ENCODE measurements at regions not wholly inside any gene's neighbourhood (a gene's known extent, or its start where the extent isn't known, plus 50 kb on each side); places are given as distances from the start of the nearest gene placed in this dataset.
"Not testable (repeated sequence)": the region's sequence is repeated elsewhere in the genome, so short reads cannot be mapped to it uniquely, and the experiment has no call there.

GRCh38 chr6:50936277-50936681 is 117.6 kb downstream of the TFAP2B start:
- TF ChIP-seq POLR2A (IDR thresholded peaks at IDR 0.05; ENCODE audit: low read length) (no peak), GATA1 (IDR thresholded peaks at IDR 0.05; ENCODE audit: low read depth, low read length) (no peak)
- DNase-seq: no peak

- no peak for DNase-seq
- TF ChIP-seq POLR2A (IDR thresholded peaks at IDR 0.05; ENCODE audit: low read length) (no peak), GATA1 (IDR thresholded peaks at IDR 0.05; ENCODE audit: low read depth, low read length) (no peak)
These were observed 121.3 kb downstream of the TFAP2B start for GRCh38 chr6:50939931-50940330.

- TF ChIP-seq GATA1 (IDR thresholded peaks at IDR 0.05; ENCODE audit: low read depth, low read length) (no peak), POLR2A (IDR thresholded peaks at IDR 0.05; ENCODE audit: low read length) (no peak)
- DNase-seq: no peak
These were observed 127.1 kb downstream of the TFAP2B start for GRCh38 chr6:50945789-50946188.

DNA sequence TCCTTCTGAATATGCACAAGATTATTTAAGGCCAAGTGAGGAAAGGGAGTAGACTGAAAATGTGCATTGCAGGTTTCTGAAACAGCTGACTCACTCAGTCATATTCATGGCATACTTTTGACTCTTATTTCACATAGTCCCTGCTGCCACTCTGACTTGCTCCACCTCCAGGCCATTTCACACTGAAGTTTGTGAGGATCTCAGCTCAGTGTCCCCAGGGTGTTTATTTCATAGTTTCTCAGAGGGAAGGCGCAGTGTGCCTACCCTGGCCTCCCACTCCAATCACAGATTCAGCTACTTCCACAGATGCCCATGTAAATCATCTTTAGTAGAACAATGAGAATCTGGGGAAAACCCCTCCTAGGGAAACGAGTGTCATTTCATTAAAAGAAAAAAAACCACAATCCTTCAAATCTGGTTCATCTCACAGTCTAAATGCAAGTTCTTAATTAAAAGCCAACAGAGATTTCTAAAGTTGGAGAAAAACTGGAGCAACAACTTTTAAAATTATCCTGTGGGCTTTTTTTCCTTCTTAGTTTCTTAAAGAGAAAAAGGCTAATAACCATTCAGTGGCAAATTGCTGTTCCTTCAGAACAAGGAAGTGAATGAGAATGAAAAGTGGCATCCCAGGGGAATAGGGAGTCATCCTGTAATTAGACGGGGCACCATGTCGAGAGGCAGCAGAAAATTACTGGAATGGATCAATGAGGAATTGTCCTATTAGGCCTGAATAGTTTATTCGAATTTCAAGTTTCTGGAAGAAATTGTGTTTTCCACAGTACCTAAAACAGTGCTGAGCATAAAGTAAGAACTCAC is 133.6 kb downstream of the TFAP2B start:
- TF ChIP-seq POLR2A (IDR thresholded peaks at IDR 0.05; ENCODE audit: low read length): no peak
- TF ChIP-seq GATA1 (IDR thresholded peaks at IDR 0.05; ENCODE audit: low read depth, low read length): no peak
- DNase-seq: peak in 1 of 2 experiments; percentile 22

DNA sequence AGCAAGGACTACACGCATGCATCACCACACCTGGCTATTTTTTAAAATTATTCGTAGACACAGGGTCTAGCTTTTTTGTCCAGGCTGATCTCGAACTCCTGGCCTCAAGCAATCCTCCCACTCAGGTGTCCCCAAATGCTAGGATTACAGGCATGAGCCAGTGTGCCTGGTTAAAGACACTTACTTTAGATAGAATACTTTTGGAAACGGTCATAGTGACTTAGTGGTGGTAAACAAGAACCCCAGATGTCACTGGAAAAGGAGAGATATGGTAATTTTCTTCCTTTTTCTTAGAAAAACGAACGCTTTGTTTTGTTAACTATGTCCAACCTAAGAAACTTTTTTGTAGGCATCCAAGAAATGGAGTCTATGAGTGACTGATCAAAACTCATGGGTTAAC is 137.3 kb downstream of the TFAP2B start:
- TF ChIP-seq POLR2A (IDR thresholded peaks at IDR 0.05; ENCODE audit: low read length): no peak
- TF ChIP-seq GATA1 (IDR thresholded peaks at IDR 0.05; ENCODE audit: low read depth, low read length): no peak
- DNase-seq: no peak

GRCh38 chr6:50958148-50958697 is 139.6 kb downstream of the TFAP2B start:
- DNase-seq: no peak
- TF ChIP-seq GATA1 (IDR thresholded peaks at IDR 0.05; ENCODE audit: low read depth, low read length): no peak
- TF ChIP-seq POLR2A (IDR thresholded peaks at IDR 0.05; ENCODE audit: low read length): no peak

- DNase-seq: peak; percentile 82 to 92
These were observed 140.5 kb downstream of the TFAP2B start for GRCh38 chr6:50959081-50959641.

DNA sequence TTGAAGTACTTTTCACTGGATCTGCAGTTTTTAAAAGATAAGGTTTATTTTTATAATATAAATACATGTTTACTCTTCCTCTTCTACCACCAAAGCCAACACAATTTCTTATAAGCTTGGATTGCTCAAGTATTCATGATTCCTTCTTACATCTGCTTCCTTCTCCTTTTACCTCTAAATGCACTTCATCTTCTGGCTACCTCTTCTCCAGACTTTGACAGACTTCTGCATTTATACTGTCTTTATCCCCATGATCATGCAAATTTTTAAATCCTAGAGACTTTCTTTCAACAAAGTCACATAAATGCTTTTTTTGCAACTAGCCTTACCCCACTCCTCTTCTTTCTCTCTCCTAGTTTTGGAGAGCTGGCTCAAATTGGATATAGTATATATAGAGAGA is 142.9 kb downstream of the TFAP2B start:
- DNase-seq: no peak
- TF ChIP-seq GATA1 (IDR thresholded peaks at IDR 0.05; ENCODE audit: low read depth, low read length): no peak
- no peak for TF ChIP-seq POLR2A (IDR thresholded peaks at IDR 0.05; ENCODE audit: low read length)

More at GRCh38 chr6:50959081-50959641, 140.5 kb downstream of the TFAP2B start:
- no peak for TF ChIP-seq POLR2A (IDR thresholded peaks at IDR 0.05; ENCODE audit: low read length)
- no peak for TF ChIP-seq GATA1 (IDR thresholded peaks at IDR 0.05; ENCODE audit: low read depth, low read length)

DNA sequence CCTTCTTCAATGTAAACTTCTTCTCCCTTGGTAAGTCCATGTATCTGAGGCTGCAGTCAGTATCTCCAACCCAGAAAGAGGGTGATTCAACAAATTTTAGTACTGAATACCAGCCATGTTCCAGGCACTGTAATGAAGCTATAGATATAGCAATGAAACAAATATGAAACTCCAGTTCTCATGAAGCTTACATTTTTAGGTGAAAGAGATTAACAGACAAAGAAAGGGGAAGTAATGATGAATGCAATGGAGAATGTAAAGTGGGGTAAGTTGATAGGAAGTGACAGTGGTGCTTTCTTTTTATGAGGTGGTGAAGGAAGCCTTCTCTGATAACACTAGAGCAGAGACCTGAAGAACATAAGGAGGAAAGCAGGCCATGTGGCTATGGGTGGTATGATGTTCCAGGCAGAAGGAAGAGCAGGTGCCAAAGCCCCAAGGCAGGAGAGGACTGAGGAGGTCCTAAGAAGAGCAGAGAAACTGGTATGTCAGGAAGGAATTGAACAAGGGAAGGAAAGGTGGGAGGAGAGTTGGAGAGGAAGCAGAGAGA is 143.6 kb downstream of the TFAP2B start:
- DNase-seq: peak; percentile 9 to 19
- TF ChIP-seq POLR2A (IDR thresholded peaks at IDR 0.05; ENCODE audit: low read length) (no peak), GATA1 (IDR thresholded peaks at IDR 0.05; ENCODE audit: low read depth, low read length) (no peak)

DNA sequence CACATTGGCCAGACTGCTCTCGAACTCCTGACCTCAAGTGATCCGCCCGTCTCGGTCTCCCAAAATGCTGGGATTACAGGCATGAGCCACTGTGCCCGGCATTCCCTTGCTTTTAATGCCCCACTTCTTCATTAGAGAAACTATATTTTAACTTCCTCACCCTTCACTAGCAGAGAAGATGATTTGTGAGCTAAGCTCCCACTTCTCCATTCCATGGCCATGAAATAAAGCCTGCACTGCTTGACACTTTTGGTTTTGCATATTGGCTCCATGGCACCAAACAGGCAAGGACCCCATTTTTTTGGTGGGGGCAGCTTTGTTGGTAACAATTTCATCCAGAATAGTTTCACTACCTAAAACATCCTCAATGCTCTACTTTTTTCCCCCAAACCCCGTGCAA is 145.3 kb downstream of the TFAP2B start:
- no peak for DNase-seq
- TF ChIP-seq POLR2A (IDR thresholded peaks at IDR 0.05; ENCODE audit: low read length) (no peak), GATA1 (IDR thresholded peaks at IDR 0.05; ENCODE audit: low read depth, low read length) (no peak)

DNA sequence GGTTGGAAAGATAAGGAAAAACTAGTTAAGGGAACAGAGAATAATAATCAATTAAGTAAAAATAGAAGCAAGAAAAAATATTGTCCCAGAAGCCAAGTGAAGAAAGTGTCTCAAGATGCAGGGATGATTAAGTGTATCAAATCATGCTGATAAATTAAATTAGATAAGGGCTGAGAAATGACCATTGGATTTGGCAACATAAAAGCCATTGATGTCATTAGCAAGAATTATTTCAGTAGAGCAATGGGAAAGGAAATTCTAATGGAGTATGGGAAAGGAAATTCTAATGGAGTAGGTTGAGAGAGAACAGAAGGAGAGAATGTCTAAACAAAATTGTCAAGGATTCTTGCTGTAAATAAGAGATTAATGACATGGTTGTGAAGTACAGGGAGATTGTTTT is 146.8 kb downstream of the TFAP2B start:
- no peak for TF ChIP-seq GATA1 (IDR thresholded peaks at IDR 0.05; ENCODE audit: low read depth, low read length)
- TF ChIP-seq POLR2A (IDR thresholded peaks at IDR 0.05; ENCODE audit: low read length): no peak
- no peak for DNase-seq

GRCh38 chr6:50966532-50966931 is 147.9 kb downstream of the TFAP2B start:
- TF ChIP-seq GATA1 (IDR thresholded peaks at IDR 0.05; ENCODE audit: low read depth, low read length) (no peak), POLR2A (IDR thresholded peaks at IDR 0.05; ENCODE audit: low read length) (no peak)
- no peak for DNase-seq

DNA sequence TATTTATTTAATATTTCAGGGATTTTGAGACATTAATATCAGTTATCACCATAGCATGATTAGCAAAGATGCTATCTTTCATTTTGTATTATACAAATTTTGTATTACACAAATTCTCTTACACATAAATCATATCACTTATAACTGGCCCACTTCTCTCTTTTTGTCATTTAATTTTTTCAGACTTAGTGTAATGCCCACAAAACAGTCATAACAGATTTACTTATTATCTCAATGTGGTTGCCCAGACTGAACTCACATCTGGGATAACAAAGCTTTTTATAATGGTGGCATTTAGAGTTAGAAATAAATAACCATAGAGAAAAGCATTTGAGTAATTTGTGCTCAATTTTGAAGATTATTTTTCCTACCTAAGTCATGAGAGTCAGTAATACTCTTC is 148.3 kb downstream of the TFAP2B start:
- no peak for DNase-seq
- TF ChIP-seq GATA1 (IDR thresholded peaks at IDR 0.05; ENCODE audit: low read depth, low read length) (no peak), POLR2A (IDR thresholded peaks at IDR 0.05; ENCODE audit: low read length) (no peak)

GRCh38 chr6:50968246-50968645 is 149.6 kb downstream of the TFAP2B start:
- DNase-seq: not testable (repeated sequence)

GRCh38 chr6:50970908-50971307 is 152.2 kb downstream of the TFAP2B start:
- no peak for TF ChIP-seq GATA1 (IDR thresholded peaks at IDR 0.05; ENCODE audit: low read depth, low read length)
- no peak for TF ChIP-seq POLR2A (IDR thresholded peaks at IDR 0.05; ENCODE audit: low read length)
- no peak for DNase-seq

All from erythroblast (primary cell).